Gastroesophageal sphincter (tissue), 3 donors: ENCODE measurements at regions not wholly inside any gene's neighbourhood (a gene's known extent, or its start where the extent isn't known, plus 50 kb on each side); places are given as distances from the start of the nearest gene placed in this dataset.

Experiments used
- POLR2A ChIP-seq, 2 donors: fragments of 450-650 bp; IDR thresholded peaks; one replicate each; pipeline ENCODE4 v1.6.1; 2017; ENCODE audit warnings: antibody characterized with exemption in 2 of 2, mild to moderate bottlenecking in 2 of 2, moderate library complexity in 1 of 2
- TF ChIP-seq, protein P1 (sequence below), 4 experiments: fragments of 200-600 bp in 2 of 4; fragments of 450-650 bp in 2 of 4; sonication (generic) in 1 of 4; IDR thresholded peaks; one replicate each; pipeline ENCODE4 v1.5.1; 2017 to 2019; ENCODE audit warnings: antibody characterized with exemption in 4 of 4, mild to moderate bottlenecking in 2 of 4, moderate library complexity in 2 of 4

- TF ChIP-seq, protein P1, sequence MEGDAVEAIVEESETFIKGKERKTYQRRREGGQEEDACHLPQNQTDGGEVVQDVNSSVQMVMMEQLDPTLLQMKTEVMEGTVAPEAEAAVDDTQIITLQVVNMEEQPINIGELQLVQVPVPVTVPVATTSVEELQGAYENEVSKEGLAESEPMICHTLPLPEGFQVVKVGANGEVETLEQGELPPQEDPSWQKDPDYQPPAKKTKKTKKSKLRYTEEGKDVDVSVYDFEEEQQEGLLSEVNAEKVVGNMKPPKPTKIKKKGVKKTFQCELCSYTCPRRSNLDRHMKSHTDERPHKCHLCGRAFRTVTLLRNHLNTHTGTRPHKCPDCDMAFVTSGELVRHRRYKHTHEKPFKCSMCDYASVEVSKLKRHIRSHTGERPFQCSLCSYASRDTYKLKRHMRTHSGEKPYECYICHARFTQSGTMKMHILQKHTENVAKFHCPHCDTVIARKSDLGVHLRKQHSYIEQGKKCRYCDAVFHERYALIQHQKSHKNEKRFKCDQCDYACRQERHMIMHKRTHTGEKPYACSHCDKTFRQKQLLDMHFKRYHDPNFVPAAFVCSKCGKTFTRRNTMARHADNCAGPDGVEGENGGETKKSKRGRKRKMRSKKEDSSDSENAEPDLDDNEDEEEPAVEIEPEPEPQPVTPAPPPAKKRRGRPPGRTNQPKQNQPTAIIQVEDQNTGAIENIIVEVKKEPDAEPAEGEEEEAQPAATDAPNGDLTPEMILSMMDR (IDR thresholded peaks at IDR 0.05): no peak
- no peak for TF ChIP-seq POLR2A (IDR thresholded peaks at IDR 0.05)
Observed at GRCh38 chr11:110795112-110795624, 82.9 kb upstream of the ARHGAP20 start.
